IPS-NIHi7 (cell line): ENCODE measurements at regions not wholly inside any gene's neighbourhood (a gene's known extent, or its start where the extent isn't known, plus 50 kb on each side); places are given as distances from the start of the nearest gene placed in this dataset.
"Not testable (repeated sequence)": the region's sequence is repeated elsewhere in the genome, so short reads cannot be mapped to it uniquely, and the experiment has no call there.

Experiments
- DNase-seq: peaks from one replicate; pipeline ENCODE4 v3.0.0; 2012; ENCODE audit warnings: mixed read lengths; ENCODE audit errors: extremely low spot score

GRCh38 chr2:10183146-10183675, 60.7 kb downstream of the RRM2 start:
- DNase-seq = no peak

- no peak for DNase-seq
These were observed 61.9 kb downstream of the RRM2 start for GRCh38 chr2:10184421-10184820.

GRCh38 chr2:10185046-10185445, 62.5 kb downstream of the RRM2 start:
- no peak for DNase-seq

- no peak for DNase-seq
These were observed 63.2 kb downstream of the RRM2 start for GRCh38 chr2:10185755-10186154.

DNA sequence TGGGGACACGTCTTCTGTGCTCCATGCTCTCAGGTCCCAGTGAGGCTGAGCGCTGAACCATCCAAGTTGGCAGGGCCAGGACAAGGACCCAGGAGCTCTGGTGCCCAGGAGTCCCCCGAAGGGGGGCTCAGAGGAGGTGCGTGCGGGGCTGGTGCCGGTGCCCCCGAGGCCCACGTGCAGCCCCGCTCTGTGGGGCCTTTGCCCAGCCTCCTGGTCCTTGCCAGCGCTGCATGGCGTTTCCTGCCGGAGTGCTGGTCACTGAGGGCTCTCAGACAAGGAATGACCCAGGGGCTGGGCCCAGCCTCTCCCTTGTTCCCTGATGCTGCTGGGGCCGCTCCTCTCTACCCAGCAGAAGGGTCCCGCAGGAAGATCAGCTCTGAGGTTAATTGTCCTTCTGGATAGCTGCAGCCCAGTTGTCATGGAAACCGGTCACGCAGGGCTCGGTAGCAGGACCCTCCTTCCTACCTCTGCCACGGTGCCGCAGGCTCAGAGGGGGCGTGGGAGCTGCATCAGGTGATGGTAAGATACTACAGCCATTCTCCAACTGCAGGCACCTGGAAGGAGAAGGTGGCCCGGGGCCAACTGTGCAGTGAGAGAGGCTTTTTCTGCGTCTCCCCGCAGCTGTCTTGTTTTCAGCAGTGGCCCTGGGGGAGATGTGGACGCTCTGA, 64.5 kb downstream of the RRM2 start:
- no peak for DNase-seq

GRCh38 chr2:10187661-10188060, 65.1 kb downstream of the RRM2 start:
- DNase-seq = no peak

DNA sequence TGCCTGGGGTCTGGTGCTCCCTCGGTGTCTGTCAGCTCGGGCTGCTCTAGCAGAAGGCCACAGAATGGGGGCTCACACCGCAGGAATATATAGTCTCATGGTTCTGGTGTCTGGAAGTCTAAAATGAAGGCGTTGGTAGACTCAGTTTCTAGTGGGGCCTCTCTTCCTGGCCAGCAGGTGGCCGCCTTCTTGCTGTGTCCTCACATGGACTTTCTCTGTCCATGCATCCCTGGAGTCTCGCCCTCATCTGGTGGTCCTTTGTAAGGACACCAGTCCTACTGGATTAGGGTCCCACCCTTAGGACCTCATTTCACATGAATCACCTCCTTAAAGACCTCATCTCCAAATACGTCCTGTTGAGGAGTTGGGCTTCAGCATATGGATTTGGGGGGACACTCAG, 65.7 kb downstream of the RRM2 start:
- DNase-seq = no peak

GRCh38 chr2:10188729-10189305, 66.3 kb downstream of the RRM2 start:
- DNase-seq = no peak

GRCh38 chr2:10190255-10190654, 67.7 kb downstream of the RRM2 start:
- DNase-seq = no peak

GRCh38 chr2:10190737-10191532, 68.4 kb downstream of the RRM2 start:
- DNase-seq = no peak

DNA sequence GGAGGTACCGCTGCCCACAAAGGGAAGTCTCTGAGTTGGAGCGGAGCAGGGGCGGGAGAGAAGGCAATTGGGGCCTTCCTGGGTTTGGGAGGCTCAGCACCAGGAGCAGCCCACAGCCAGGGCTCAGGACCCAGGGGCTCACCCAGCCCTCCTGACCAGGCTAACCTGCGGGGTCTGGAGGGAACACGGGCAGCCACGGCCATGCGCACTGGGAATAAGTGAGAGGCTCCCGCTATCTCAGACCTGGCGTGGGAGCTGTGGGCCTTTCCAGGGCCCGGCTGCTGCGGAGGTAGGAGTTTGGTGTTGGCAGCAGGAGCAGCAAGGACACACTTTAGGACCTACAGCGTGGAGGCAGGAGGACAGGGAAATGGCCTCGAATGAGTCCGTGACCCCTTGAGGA, 69.0 kb downstream of the RRM2 start:
- DNase-seq = no peak

GRCh38 chr2:10192392-10193015, 70.0 kb downstream of the RRM2 start:
- no peak for DNase-seq

DNA sequence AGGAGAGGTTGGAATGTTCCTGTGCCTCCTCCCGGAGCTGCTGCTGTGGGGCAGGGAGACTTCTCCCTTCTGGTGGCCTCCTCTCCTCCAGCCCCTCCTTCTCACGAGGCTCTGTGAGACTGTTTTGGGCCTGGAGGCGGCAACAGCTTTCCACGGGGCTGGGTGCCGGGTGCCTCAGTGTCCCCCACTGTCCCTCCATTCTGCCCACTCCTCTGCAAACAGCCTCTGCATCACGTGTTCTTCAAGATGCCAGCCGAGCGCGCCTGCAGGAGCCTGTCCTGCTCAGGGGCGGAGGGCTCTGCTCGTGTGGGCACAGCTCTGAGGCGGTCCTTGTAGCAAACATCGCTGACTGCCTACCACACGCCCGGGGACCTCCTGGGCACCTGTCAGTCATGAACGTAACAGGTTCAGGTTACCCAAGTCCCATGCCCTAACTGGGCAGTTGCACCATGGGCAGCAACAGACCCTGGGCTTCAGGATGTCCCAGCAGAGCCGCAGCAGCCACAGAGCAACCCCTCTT, 70.8 kb downstream of the RRM2 start:
- no peak for DNase-seq

DNA sequence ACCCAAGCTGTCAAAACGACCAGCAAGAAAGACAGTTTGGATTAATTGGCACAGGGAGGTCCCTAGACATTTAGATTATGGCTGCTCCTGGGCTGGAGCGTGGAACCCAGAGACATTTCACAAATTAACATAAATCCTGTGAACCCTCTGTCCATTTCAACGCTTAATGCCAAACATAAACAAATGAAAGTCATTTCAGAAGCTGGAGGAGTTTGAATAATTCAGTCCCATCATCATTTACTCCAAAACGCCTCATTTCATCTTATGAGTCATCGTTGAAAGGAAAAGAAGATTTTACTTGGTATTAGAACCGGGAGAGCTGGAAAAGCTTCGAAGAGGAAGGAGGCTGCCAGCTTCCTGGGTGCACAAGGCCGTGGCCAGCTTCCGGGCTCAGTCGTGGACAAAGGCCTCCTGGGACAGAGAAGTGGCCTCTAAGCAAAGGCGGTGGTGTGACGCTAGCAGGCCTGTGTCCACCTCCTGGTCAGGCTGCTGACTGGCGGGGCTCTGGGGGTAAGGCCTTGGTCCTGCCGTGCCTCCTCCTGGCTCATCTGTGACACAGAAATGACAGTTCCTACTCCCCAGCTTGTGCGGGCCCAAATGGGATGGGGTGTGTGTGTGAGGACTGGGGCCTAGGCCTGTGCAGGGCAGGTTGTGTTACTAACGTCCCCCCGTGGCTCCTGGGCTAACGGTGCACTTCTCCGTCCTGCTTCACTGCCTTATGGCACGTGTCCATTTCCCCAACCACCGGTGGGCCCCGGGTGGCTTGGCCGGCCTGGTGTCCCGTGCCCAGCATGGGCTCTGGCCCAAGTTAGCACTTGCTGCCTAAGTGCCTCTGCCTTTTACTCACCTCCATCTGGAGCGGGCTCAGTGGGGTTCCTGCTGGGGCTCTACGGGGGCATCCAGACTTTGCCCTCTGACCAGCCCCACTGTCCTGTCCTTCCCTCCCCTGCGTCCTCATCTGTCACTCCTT, 71.6 kb downstream of the RRM2 start:
- no peak for DNase-seq

GRCh38 chr2:10195278-10196109, 73.0 kb downstream of the RRM2 start:
- no peak for DNase-seq

DNA sequence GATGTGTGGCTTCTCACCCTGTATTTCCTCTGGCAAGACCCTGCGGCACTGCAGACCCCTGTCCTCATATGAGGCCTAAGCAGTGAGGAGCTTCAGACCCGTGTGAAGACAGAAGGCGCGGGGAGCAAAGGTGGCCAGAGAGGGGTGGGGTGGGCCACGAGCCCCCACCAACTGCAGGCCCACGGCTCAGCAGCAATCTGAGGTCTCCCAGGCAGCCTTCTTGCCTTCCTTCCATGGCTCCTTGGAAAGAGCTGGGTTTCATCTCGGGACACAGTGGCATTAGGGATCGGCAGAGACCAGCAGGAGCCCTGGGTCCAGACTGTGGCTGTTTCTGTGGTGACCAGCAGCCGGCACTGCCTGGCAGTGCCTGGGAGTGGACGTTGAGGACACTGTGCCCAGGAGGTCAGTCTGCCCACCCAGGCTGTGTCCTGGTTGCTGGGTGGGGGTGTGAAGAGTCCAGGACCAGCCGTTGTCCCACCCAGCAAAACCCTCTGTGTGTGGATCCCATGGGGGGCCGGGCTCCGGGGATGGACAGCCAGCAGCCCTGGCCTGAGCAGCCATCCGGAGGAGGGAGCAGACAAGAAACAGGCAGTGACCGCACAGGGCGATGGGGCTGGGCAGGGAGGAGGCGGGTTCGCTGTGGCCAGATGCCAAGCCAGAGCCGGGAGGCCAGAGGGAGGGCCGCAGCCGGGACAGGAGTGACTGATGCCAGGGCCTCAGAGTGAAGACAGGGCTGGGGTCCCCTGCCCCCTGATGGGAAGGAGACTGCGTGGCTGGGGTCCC, 73.8 kb downstream of the RRM2 start:
- DNase-seq = no peak

DNA sequence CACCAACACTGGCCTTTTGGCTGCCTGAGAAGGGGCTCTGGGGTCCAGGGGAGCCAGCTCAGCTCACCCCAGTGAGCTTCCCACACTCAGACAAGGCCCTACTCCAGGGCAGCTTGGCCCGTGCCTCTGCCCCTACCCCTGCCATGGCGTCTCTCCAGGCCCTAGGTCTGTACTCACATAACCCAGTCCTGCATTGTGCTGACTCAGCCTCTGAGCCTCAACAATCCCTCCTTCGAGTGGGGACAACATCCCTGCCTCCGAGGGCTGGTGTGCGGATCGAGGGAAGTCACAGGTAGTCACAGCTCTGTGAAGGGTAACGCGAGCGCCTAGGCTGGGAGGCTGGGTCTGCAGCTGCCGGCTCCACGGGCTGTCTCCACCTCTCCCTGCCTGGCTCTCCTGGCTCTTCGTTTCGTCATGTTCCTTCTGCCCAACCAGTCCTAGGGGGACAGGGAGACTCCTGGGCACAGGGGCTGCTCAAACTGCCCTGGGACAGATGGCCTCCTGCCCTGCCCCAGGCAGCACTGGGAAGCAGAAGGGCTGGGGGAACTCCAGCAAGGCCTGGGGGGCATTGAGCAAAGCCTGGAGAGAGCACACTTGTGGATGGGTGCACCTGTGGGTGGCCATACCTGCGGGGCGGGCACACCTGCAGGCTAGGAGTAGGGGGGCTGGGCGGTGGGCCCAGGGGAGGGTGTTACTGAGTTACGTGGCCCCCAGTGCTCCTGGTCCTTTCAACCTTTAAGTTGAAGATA, 74.6 kb downstream of the RRM2 start:
- no peak for DNase-seq

DNA sequence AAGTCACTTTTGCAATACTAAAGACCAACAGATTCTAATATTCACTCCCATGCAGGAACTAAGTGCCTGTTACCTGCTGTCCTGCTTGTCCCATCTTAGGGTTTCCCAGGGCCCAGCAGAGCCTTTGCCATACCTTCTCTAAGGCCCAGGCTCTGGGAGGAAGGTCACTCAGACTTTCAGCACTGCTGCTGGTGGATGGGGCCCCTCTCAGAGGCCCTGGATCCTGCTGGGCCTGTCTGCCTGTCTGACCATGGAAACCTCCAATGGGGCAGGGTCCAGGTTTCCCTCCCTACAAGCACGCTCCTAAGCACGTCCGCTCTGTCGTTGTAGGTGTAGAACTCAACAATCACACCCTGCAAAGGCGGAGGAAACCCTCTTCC, 75.1 kb downstream of the RRM2 start:
- DNase-seq = no peak

DNA sequence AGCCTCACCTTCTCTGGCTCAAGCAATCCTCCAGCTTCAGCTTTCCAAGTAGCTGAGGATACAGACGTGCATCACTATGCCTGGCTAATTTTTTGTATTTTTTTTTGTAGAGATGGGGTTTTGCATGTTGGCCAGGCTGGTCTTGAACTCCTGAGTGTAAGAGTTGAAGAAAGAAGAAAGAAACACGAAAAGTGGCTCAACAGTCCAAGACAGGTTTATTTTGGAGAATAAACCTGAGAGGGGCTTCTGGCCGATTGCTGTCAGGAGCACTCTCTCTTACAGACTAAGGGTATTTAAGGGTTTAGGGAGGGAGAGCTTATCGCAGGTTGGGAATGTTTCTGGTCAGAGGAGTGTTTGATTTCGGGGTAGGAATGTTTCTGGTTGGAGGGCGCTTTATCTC, 75.9 kb downstream of the RRM2 start:
- not testable (repeated sequence) for DNase-seq
